ENCODE measurements at regions not wholly inside any gene's neighbourhood (a gene's known extent, or its start where the extent isn't known, plus 50 kb on each side); places are given as distances from the start of the nearest gene placed in this dataset.

- no peak overlapping the region for H3K27ac ChIP-seq (ENCODE audit: low read length)
- H3K9me3 ChIP-seq (ENCODE audit: control insufficient read depth, insufficient read depth, low read depth, low read length) = no peaks in the 10 kb centered on the region
- intact Hi-C loops (cut with micrococcal nuclease; ENCODE audit: unreplicated experiment) = no loop called here
- ChIA-PET POLR2A (no interaction called here), CTCF (no interaction called here)
- no peak for ATAC-seq
- BruUV-seq (replicated peaks) = no TSS peak
- no peak for DNase-seq (ENCODE audit: low read depth, low spot score)
- no peaks in the 10 kb centered on the region for H3K27me3 ChIP-seq (ENCODE audit: control insufficient read depth, insufficient read depth, low read length)
- no peaks in the 10 kb centered on the region for H3K4me1 ChIP-seq (ENCODE audit: control insufficient read depth, insufficient read depth, low read length)
- in situ Hi-C loops (cut with HindIII; ENCODE audit: low pct_unique_long_range_greater_than_20kb, low sequenced_read_pairs) = no loop called here
- H3K36me3 ChIP-seq (ENCODE audit: control insufficient read depth, insufficient read depth, low read length) = no peaks in the 10 kb centered on the region
- H3K4me3 ChIP-seq (ENCODE audit: low read depth in 2 of 2, low read length in 2 of 2) = no peak overlapping the region
- TF ChIP-seq REST (IDR thresholded peaks at IDR 0.05; ENCODE audit: insufficient read depth in 1 of 2, low read depth in 2 of 2, low read length in 1 of 2) (no peak), TCF7L2 (IDR thresholded peaks at IDR 0.05; ENCODE audit: low read depth, low read length) (no peak), CTCF (IDR thresholded peaks at IDR 0.05) (no peak), POLR2AphosphoS5 (IDR thresholded peaks at IDR 0.05; ENCODE audit: low read depth, low read length) (no peak), SIN3A (IDR thresholded peaks at IDR 0.05; ENCODE audit: borderline replicate concordance, insufficient read depth, low read depth, low read length) (no peak)
Measured at GRCh38 chr3:76561494-76562236, 478.2 kb upstream of the ROBO2 start.

GRCh38 chr3:76565496-76566210, 474.2 kb upstream of the ROBO2 start:
- DNase-seq (ENCODE audit: low read depth, low spot score) (no peak), ATAC-seq (no peak)
- intact Hi-C loops (cut with micrococcal nuclease; ENCODE audit: unreplicated experiment) (no loop called here), in situ Hi-C loops (cut with HindIII; ENCODE audit: low pct_unique_long_range_greater_than_20kb, low sequenced_read_pairs) (no loop called here)
- ChIA-PET CTCF (no interaction called here), POLR2A (no interaction called here)
- Histone ChIP-seq H3K36me3 (ENCODE audit: control insufficient read depth, insufficient read depth, low read length) (no peaks in the 10 kb centered on the region), H3K27ac (ENCODE audit: low read length) (no peak overlapping the region), H3K4me3 (ENCODE audit: low read depth in 2 of 2, low read length in 2 of 2) (no peak overlapping the region), H3K27me3 (ENCODE audit: control insufficient read depth, insufficient read depth, low read length) (no peaks in the 10 kb centered on the region), H3K4me1 (ENCODE audit: control insufficient read depth, insufficient read depth, low read length) (no peaks in the 10 kb centered on the region), H3K9me3 (ENCODE audit: control insufficient read depth, insufficient read depth, low read depth, low read length) (no peaks in the 10 kb centered on the region)
- no TSS peak for BruUV-seq (replicated peaks)
- no peak for TF ChIP-seq CTCF (IDR thresholded peaks at IDR 0.05)
- no peak for TF ChIP-seq POLR2AphosphoS5 (IDR thresholded peaks at IDR 0.05; ENCODE audit: low read depth, low read length)
- no peak for TF ChIP-seq SIN3A (IDR thresholded peaks at IDR 0.05; ENCODE audit: borderline replicate concordance, insufficient read depth, low read depth, low read length)
- TF ChIP-seq REST (IDR thresholded peaks at IDR 0.05; ENCODE audit: insufficient read depth in 1 of 2, low read depth in 2 of 2, low read length in 1 of 2) = no peak
- TF ChIP-seq TCF7L2 (IDR thresholded peaks at IDR 0.05; ENCODE audit: low read depth, low read length) = no peak

Data from Panc1 (cell line).